Heart right ventricle (tissue), 16 donors: ENCODE measurements at regions not wholly inside any gene's neighbourhood (a gene's known extent, or its start where the extent isn't known, plus 50 kb on each side); places are given as distances from the start of the nearest gene placed in this dataset.

Experiments used
- ATAC-seq, 8 donors: fragments of 200-7000 bp; cut with Tn5 transposase; one replicate each; pipeline ENCODE4 v1.9.1; 2020; ENCODE audit warnings: mild to moderate bottlenecking in 8 of 8, moderate library complexity in 8 of 8, moderate number of reproducible peaks in 1 of 8
- DNase-seq, 2 donors: peaks; one replicate each; pipeline ENCODE4 v3.0.0-alpha.2; 2020
- H3K27ac ChIP-seq, 10 donors: fragments of 200-600 bp; sonication (generic) in 2 of 10; one replicate each; pipeline versions ENCODE4 v1.5.0 to v1.8.0; 2020 to 2022; ENCODE audit warnings: mild to moderate bottlenecking in 3 of 10
- H3K27me3 ChIP-seq, 7 donors: fragments of 200-600 bp; one replicate each; pipeline ENCODE4 v1.8.0; 2021 to 2022; ENCODE audit warnings: mild to moderate bottlenecking in 2 of 7
- H3K36me3 ChIP-seq, 9 donors: fragments of 200-600 bp; sonication (generic) in 1 of 9; one replicate each; pipeline versions ENCODE4 v1.5.0 to v1.8.0; 2020 to 2022; ENCODE audit warnings: mild to moderate bottlenecking in 2 of 9
- H3K4me1 ChIP-seq, 9 donors: fragments of 200-600 bp; sonication (generic) in 1 of 9; one replicate each; pipeline versions ENCODE4 v1.5.0 to v1.8.0; 2020 to 2022; ENCODE audit warnings: mild to moderate bottlenecking in 4 of 9
- H3K4me3 ChIP-seq, 10 donors: fragments of 200-600 bp; sonication (generic) in 2 of 10; one replicate each; pipeline versions ENCODE4 v1.5.0 to v1.8.0; 2020 to 2022; ENCODE audit warnings: mild to moderate bottlenecking in 7 of 10, moderate library complexity in 2 of 10
- H3K9me3 ChIP-seq, 11 donors: fragments of 200-600 bp in 10 of 11; sonication (generic) in 2 of 11; one replicate each; pipeline versions ENCODE4 v1.5.0 to v1.8.0; 2013 to 2022; ENCODE audit warnings: mild to moderate bottlenecking in 2 of 11, control low read depth in 1 of 11, moderate library complexity in 1 of 11
- WGBS, 2 donors: extraction: QIAGEN DNeasy Blood & Tissue Kit; methylation state at CpG; one replicate each; pipeline ENCODE4 v1.1.7; 2013; ENCODE audit warnings: inconsistent platforms in 1 of 2; 5-methylcytosine and 5-hydroxymethylcytosine counted together
- intact Hi-C, 10 donors: fragments of 100-400 bp; cut with DNase I; formaldehyde crosslinking; loops; one replicate each; pipeline versions ENCODE4 v1.11.1 to v1.14.2; 2022
- TF ChIP-seq, protein P1 (sequence below), 9 donors: fragments of 200-600 bp; sonication (generic) in 2 of 9; IDR thresholded peaks; one replicate each; pipeline versions ENCODE4 v1.5.0 to v1.8.0; 2021 to 2022; ENCODE audit warnings: antibody characterized with exemption in 9 of 9, mild to moderate bottlenecking in 5 of 9, moderate library complexity in 1 of 9
- donor health status: Arrhythmogenic right ventricular cardiomyopathy.
- donor health status: ischemic (EF 13 %, LVEDD 7.1; RV severe dilation, severe dysfunction).
- donor health status: healthy with polysubstance abuse.
- donor health status: DM: no; HTN: yes; CAD: no.
- donor health status: DM: no; HTN: no; CAD: no.
- donor health status: ischemic (EF 25% LVEDD 6.9; RV normal size, moderate dysfunction).
- donor health status: ischemic (EF 25% LVEDD 5.7; RV mildly dilated, moderate dysfunction).
- donor health status: healthy.
- donor health status: DM: yes; HTN: yes; CAD: no.
- donor health status: Ischemic cardiomyopathy.
- donor health status: ischemic (EF 35%, LVEDD 5.7; RV mildly dilated, moderate dysfunction).
- donor health status: nonischemic (EF 11% LVEDD 7.7; RV severe dilation, severe dysfunction).
- donor health status: DM: yes; HTN: yes; CAD: no.
- donor health status: PGD.
- donor health status: ischemic (EF 29% LVEDD 5.4; RV normal size, mild dysfunction).
- donor health status: nonischemic (EF 23%, LVEDD 6.1; RV moderate dilation, normal function).

DNA sequence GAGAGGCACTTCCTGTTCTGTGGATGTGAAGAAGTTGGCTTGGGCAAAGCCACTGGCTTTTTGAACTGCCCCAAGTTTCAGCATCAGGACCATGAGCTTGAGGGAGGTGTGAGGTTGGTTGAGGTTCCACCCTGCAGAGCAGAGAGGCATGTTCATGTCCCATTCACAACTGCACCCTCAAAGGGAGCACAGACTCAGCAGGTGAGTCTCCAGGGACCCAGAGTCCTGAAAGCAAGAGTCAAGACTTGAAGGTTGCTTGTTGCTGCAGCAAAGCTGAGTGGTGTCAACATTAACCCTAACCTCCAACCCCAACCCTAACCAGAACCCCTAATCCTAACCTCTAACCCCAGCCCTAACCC, 556.3 kb downstream of the BRD1 start:
- DNase-seq = no peak
- Histone ChIP-seq H3K27me3 (peaks cover 0 to 68% (median 55%) of the 10 kb centered on the region in 7 donors), H3K4me3 (no peak overlapping the region)

DNA sequence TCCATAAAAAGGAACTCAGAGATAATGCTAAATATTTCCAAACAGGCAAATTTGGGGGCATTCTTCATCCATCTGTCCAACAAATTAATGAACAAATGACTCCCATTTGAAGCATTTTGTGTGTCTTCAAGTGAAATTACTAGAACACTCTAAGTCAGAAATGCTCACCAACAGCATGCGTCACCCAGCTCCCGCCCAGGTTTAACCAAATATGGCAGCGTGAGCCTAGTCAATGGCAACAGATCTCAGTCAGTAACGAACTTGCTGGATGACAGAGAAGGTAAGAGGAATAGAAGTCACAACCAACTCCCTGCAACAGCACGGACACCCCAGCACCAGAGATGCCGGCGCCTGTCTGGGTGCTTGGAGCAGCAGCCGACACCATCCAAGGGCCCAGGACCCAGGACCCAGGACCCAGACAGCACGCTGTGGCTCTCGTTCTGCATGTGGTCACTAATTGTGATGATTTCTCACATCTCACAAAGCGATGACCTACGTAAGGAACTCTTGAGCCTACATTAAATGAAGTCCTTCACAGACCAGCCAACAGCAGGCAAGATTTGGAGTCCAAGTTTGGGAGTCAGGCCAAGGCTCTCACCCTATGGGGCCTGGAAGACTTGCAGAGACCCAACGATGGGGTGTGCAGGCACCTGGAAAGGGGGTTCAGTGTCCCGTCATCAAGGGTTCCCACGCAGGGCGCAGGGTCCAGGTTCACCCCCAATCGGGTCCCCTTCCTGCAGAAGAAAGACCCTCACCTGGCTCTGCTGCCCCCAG, 556.9 kb downstream of the BRD1 start:
- Histone ChIP-seq H3K27me3 (peaks cover 0 to 69% (median 56%) of the 10 kb centered on the region in 7 donors), H3K9me3 (no peaks in the 10 kb centered on the region), H3K4me1 (no peaks in the 10 kb centered on the region), H3K36me3 (no peaks in the 10 kb centered on the region), H3K4me3 (no peak overlapping the region), H3K27ac (no peak overlapping the region)
- WGBS, 2 donors = 86 to 89% methylated on average over 17 of the region's 17 CpGs
- TF ChIP-seq, protein P1, sequence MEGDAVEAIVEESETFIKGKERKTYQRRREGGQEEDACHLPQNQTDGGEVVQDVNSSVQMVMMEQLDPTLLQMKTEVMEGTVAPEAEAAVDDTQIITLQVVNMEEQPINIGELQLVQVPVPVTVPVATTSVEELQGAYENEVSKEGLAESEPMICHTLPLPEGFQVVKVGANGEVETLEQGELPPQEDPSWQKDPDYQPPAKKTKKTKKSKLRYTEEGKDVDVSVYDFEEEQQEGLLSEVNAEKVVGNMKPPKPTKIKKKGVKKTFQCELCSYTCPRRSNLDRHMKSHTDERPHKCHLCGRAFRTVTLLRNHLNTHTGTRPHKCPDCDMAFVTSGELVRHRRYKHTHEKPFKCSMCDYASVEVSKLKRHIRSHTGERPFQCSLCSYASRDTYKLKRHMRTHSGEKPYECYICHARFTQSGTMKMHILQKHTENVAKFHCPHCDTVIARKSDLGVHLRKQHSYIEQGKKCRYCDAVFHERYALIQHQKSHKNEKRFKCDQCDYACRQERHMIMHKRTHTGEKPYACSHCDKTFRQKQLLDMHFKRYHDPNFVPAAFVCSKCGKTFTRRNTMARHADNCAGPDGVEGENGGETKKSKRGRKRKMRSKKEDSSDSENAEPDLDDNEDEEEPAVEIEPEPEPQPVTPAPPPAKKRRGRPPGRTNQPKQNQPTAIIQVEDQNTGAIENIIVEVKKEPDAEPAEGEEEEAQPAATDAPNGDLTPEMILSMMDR (IDR thresholded peaks at IDR 0.05) = no peak
- no peak for ATAC-seq
- intact Hi-C loops = no loop called here
- DNase-seq = no peak

More for the DNA sequence above, 556.3 kb downstream of the BRD1 start:
- TF ChIP-seq, protein P1 (IDR thresholded peaks at IDR 0.05) = no peak
- Histone ChIP-seq H3K9me3 (no peaks in the 10 kb centered on the region), H3K27ac (no peak overlapping the region), H3K36me3 (no peaks in the 10 kb centered on the region), H3K4me1 (no peaks in the 10 kb centered on the region)
- intact Hi-C loops = no loop called here
- ATAC-seq = no peak

DNA sequence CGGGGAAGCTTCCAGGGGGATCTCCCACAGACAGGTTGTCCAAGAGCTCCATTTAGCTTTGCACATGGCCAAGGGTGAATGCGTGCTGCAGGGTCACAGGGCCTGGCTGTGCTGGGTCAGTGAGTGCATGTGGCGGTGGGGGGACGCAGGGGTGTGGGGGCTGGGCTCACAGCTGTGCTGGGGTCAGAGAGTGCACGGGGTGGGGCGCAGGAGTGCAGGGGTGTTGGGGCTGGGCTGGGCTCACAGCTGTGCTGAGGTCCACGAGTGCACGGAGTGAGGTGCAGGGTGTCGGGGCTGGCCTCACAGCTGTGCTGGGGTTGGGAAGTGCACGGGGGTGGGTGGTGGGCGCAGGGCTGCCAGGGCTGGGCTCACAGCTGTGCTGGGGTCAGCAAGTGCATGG, 557.7 kb downstream of the BRD1 start:
- TF ChIP-seq, protein P1 (IDR thresholded peaks at IDR 0.05) = no peak
- no peaks in the 10 kb centered on the region for H3K9me3 ChIP-seq
- no peaks in the 10 kb centered on the region for H3K36me3 ChIP-seq
- intact Hi-C loops = no loop called here
- DNase-seq = no peak
- no peaks in the 10 kb centered on the region for H3K4me1 ChIP-seq
- no peak overlapping the region for H3K27ac ChIP-seq
- ATAC-seq = no peak
- no peak overlapping the region for H3K4me3 ChIP-seq
- WGBS, 2 donors = 8 to 9% methylated on average over 11 of the region's 11 CpGs
- H3K27me3 ChIP-seq = peaks cover 0 to 69% (median 56%) of the 10 kb centered on the region in 7 donors

DNA sequence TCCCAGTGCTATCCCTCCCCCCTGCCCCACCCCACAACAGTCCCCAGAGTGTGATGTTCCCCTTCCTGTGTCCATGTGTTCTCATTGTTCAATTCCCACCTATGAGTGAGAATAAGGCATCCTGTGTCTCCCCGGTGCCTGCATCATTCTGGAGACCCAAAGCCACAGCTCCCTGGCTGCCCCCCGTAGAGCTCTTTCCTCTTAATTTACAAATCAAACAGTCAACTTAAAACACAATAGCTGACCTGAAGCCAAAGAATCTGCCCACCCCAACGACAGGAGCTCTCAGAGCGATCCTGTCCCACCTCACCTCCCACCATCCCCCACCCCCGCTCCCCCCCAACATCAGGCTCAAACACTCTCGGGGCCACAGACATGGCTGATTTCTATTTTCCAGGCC, 558.3 kb downstream of the BRD1 start:
- intact Hi-C loops = no loop called here
- peaks cover 0 to 68% (median 56%) of the 10 kb centered on the region in 7 donors for H3K27me3 ChIP-seq
- no peaks in the 10 kb centered on the region for H3K4me1 ChIP-seq

More for the DNA sequence above, 558.3 kb downstream of the BRD1 start:
- 1 to 6% methylated on average over 6 of the region's 6 CpGs for WGBS, 2 donors
- no peaks in the 10 kb centered on the region for H3K36me3 ChIP-seq
- H3K4me3 ChIP-seq = no peak overlapping the region
- no peaks in the 10 kb centered on the region for H3K9me3 ChIP-seq
- no peak for DNase-seq
- no peak for ATAC-seq
- TF ChIP-seq, protein P1 (IDR thresholded peaks at IDR 0.05) = no peak
- no peak overlapping the region for H3K27ac ChIP-seq
